Neuronal stem cell (in vitro differentiated cells): ENCODE measurements at regions not wholly inside any gene's neighbourhood (a gene's known extent, or its start where the extent isn't known, plus 50 kb on each side); places are given as distances from the start of the nearest gene placed in this dataset.

Source experiments
- DNase-seq: peaks from one replicate; pipeline ENCODE4 v3.0.0-alpha.2; 2013; ENCODE audit warnings: low spot score
- H2AFZ ChIP-seq: one replicate; pipeline ENCODE4 v1.6.1; 2013; ENCODE audit warnings: mild to moderate bottlenecking, low read length, inconsistent platforms
- H2AK5ac ChIP-seq: 2 replicates; pipeline ENCODE4 v1.6.1; 2013; ENCODE audit warnings: low read depth, mild to moderate bottlenecking, inconsistent platforms, low read length, moderate library complexity, mixed read lengths
- H2BK120ac ChIP-seq: 2 replicates; pipeline ENCODE4 v1.6.1; 2013; ENCODE audit warnings: low read depth, mild to moderate bottlenecking, inconsistent platforms, low read length, moderate library complexity, mixed read lengths
- H2BK12ac ChIP-seq: one replicate; pipeline ENCODE4 v1.6.1; 2013; ENCODE audit warnings: low read length, inconsistent platforms
- H2BK15ac ChIP-seq: 2 replicates; pipeline ENCODE4 v1.6.1; 2013; ENCODE audit warnings: mild to moderate bottlenecking, low read length, inconsistent platforms, mixed read lengths
- H2BK5ac ChIP-seq: one replicate; pipeline ENCODE4 v1.6.1; 2013; ENCODE audit warnings: inconsistent platforms, mild to moderate bottlenecking, low read length, moderate library complexity
- H3K14ac ChIP-seq: one replicate; pipeline ENCODE4 v1.6.1; 2013; ENCODE audit warnings: low read length, inconsistent platforms
- H3K18ac ChIP-seq: 2 replicates; pipeline ENCODE4 v1.6.1; 2013; ENCODE audit warnings: low read length, inconsistent platforms
- H3K23ac ChIP-seq: 2 replicates; pipeline ENCODE4 v1.6.1; 2013; ENCODE audit warnings: low read depth, mild to moderate bottlenecking, mixed read lengths, low read length, inconsistent platforms; ENCODE audit not compliant: poor library complexity
- H3K27ac ChIP-seq: replicated peaks from 3 replicates; pipeline ENCODE4 v1.5.1; 2013; ENCODE audit warnings: low read length, inconsistent platforms
- H3K27me3 ChIP-seq, 3 experiments: 2 replicates each; pipeline ENCODE4 v1.6.1; 2013; ENCODE audit warnings: low read length in 3 of 3, mild to moderate bottlenecking in 2 of 3, inconsistent platforms in 1 of 3, low read depth in 1 of 3, mixed read lengths in 1 of 3, moderate library complexity in 1 of 3; ENCODE audit not compliant: control insufficient read depth in 3 of 3, insufficient read depth in 3 of 3
- H3K36me3 ChIP-seq, 2 donors: replicated peaks in 1 of 2; 2 replicates each; pipeline ENCODE4 v1.6.1; 2013; ENCODE audit warnings: low read length in 2 of 2; ENCODE audit not compliant: control insufficient read depth in 2 of 2, insufficient read depth in 2 of 2
- H3K4ac ChIP-seq: 2 replicates; pipeline ENCODE4 v1.6.1; 2013; ENCODE audit warnings: inconsistent platforms, mild to moderate bottlenecking, low read length, moderate library complexity
- H3K4me1 ChIP-seq, 2 donors: 1 replicate in 1 of 2; 2 replicates in 1 of 2; pipeline ENCODE4 v1.6.1; 2013; ENCODE audit warnings: low read length in 2 of 2, low read depth in 1 of 2; ENCODE audit not compliant: control insufficient read depth in 2 of 2, insufficient read depth in 1 of 2
- H3K4me2 ChIP-seq: one replicate; pipeline ENCODE4 v1.6.1; 2013; ENCODE audit warnings: mild to moderate bottlenecking, low read length, inconsistent platforms; ENCODE audit not compliant: insufficient read depth, poor library complexity, severe bottlenecking
- H3K4me3 ChIP-seq, 2 donors: 2 replicates each; pipeline ENCODE4 v1.5.1; 2013; ENCODE audit warnings: low read length in 2 of 2, mild to moderate bottlenecking in 2 of 2, inconsistent platforms in 1 of 2, moderate library complexity in 1 of 2
- H3K79me1 ChIP-seq: one replicate; pipeline ENCODE4 v1.6.1; 2013; ENCODE audit warnings: low read depth, mild to moderate bottlenecking, inconsistent platforms, low read length, moderate library complexity
- H3K9ac ChIP-seq: one replicate; pipeline ENCODE4 v1.6.1; 2013; ENCODE audit warnings: mild to moderate bottlenecking, low read depth, low read length, inconsistent platforms; ENCODE audit not compliant: poor library complexity
- H3K9me3 ChIP-seq, 2 donors: replicated peaks in 1 of 2; 2 replicates each; pipeline versions ENCODE3 to v1.6.1; 2013; ENCODE audit warnings: low read length in 2 of 2, mild to moderate bottlenecking in 2 of 2, inconsistent platforms in 1 of 2, low read depth in 1 of 2, mixed read lengths in 1 of 2, moderate library complexity in 1 of 2; ENCODE audit not compliant: control insufficient read depth in 2 of 2, insufficient read depth in 1 of 2
- H4K8ac ChIP-seq: one replicate; pipeline ENCODE4 v1.6.1; 2013; ENCODE audit warnings: low read depth, mild to moderate bottlenecking, inconsistent platforms, low read length, moderate library complexity
- H4K91ac ChIP-seq: one replicate; pipeline ENCODE4 v1.6.1; 2013; ENCODE audit warnings: low read length, low read depth, mild to moderate bottlenecking, inconsistent platforms; ENCODE audit not compliant: poor library complexity
- WGBS, 2 donors: extraction: QIAGEN DNeasy Blood & Tissue Kit; methylation state at CpG; one replicate each; pipeline ENCODE4 v1.1.7; 2013; ENCODE audit warnings: missing lambda C conversion rate in 2 of 2, mixed read lengths in 1 of 2; ENCODE audit not compliant: insufficient read length in 2 of 2, insufficient replicate concordance in 1 of 2; ENCODE audit errors: extremely low coverage in 2 of 2; 5-methylcytosine and 5-hydroxymethylcytosine counted together

- Histone ChIP-seq H3K79me1 (no peaks in the 10 kb centered on the region), H3K36me3 (no peaks in the 10 kb centered on the region), H2AK5ac (no peak overlapping the region), H3K27me3 (no peaks in the 10 kb centered on the region), H3K18ac (no peak overlapping the region), H3K14ac (no peak overlapping the region), H3K23ac (no peak overlapping the region), H2BK5ac (no peak overlapping the region), H2BK120ac (no peak overlapping the region), H2AFZ (no peak overlapping the region), H3K9ac (no peak overlapping the region), H3K27ac (no peak overlapping the region), H4K8ac (no peak overlapping the region), H3K9me3 (peaks cover 0 to 2% of the 10 kb centered on the region in 2 donors), H2BK15ac (no peak overlapping the region), H3K4me3 (no peak overlapping the region), H3K4ac (no peak overlapping the region), H3K4me1 (no peaks in the 10 kb centered on the region), H4K91ac (no peak overlapping the region), H2BK12ac (no peak overlapping the region), H3K4me2 (no peak overlapping the region)
- no peak for DNase-seq
- WGBS, 2 donors = no CpG with 5 or more reads among the region's 1 CpG
Observed at GRCh38 chr10:106487726-106488125, 676.8 kb downstream of the SORCS1 start.

DNA sequence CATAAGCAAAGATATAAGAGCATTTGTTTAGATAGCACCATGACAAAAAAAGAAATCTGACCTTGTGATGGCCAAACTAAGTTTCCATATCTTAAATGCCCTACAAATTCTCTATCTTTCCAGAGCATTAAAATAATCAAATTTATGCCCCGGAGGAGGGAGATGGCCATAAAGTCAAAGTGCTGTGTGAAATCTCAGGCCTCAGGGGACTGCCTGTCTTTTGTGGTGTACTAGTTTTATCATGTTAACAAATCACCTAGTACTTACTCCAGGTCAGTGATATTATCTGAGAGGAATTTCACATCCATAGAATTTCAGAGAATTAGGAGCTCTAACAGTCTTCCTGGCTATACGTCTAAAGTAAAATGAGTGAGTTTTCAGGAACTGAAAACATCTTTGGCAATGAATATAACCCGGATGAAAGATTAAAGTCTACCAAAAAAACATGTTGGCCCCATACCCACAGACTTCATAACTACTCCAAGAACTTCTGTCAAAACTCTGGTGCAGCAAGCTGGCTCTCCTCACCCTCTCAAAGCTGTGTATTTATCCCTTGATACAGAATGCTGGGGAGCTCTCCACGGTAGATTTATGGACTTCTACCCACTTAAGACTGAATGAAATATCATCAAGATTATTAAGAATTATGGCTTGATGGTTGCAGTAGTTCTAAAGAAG is 682.8 kb downstream of the SORCS1 start:
- no peak overlapping the region for H3K18ac ChIP-seq
- DNase-seq = no peak
- H3K4me3 ChIP-seq = no peak overlapping the region
- no peak overlapping the region for H3K23ac ChIP-seq
- H2BK15ac ChIP-seq = no peak overlapping the region
- no peak overlapping the region for H3K4ac ChIP-seq
- no peak overlapping the region for H2BK5ac ChIP-seq
- H2AK5ac ChIP-seq = no peak overlapping the region
- no peaks in the 10 kb centered on the region for H3K36me3 ChIP-seq
- H3K79me1 ChIP-seq = no peaks in the 10 kb centered on the region
- no CpG with 5 or more reads among the region's 4 CpGs for WGBS, 2 donors
- no peaks in the 10 kb centered on the region for H3K4me1 ChIP-seq
- H3K27me3 ChIP-seq = no peaks in the 10 kb centered on the region
- no peak overlapping the region for H4K8ac ChIP-seq
- no peak overlapping the region for H3K4me2 ChIP-seq
- no peaks in the 10 kb centered on the region for H3K9me3 ChIP-seq
- H4K91ac ChIP-seq = no peak overlapping the region
- no peak overlapping the region for H3K27ac ChIP-seq
- no peak overlapping the region for H2BK120ac ChIP-seq
- no peak overlapping the region for H2AFZ ChIP-seq
- H3K9ac ChIP-seq = no peak overlapping the region
- H3K14ac ChIP-seq = no peak overlapping the region
- no peak overlapping the region for H2BK12ac ChIP-seq

DNA sequence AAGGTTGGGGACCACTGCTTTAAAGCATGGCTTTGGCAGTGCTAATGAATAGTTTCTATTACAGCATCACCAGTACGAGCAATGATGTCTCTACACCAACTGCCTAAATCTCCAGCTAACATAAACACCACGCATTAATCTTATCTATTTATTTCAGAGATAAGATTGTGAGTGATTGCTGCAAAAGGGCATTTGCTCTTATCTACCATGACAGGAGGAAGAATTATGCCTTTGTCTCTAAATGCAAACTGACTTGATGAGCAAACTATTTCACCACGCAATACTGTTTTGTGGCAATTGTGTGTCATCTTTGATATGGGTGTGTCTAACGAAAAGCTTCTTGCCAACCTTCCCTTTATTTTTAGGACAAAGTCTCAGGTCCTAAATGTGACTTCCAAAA is 684.9 kb downstream of the SORCS1 start:
- Histone ChIP-seq H3K4me2 (no peak overlapping the region), H4K91ac (no peak overlapping the region), H2AK5ac (no peak overlapping the region), H3K27me3 (no peaks in the 10 kb centered on the region), H3K9ac (no peak overlapping the region), H2AFZ (no peak overlapping the region), H3K23ac (no peak overlapping the region), H4K8ac (no peak overlapping the region), H3K4me3 (no peak overlapping the region), H2BK12ac (no peak overlapping the region), H2BK15ac (no peak overlapping the region), H3K18ac (no peak overlapping the region), H3K9me3 (no peaks in the 10 kb centered on the region), H3K79me1 (no peaks in the 10 kb centered on the region), H3K4me1 (no peaks in the 10 kb centered on the region), H3K36me3 (no peaks in the 10 kb centered on the region), H3K4ac (no peak overlapping the region), H3K27ac (no peak overlapping the region), H2BK5ac (no peak overlapping the region), H2BK120ac (no peak overlapping the region), H3K14ac (no peak overlapping the region)
- WGBS, 2 donors = no CpG with 5 or more reads among the region's 4 CpGs
- DNase-seq = no peak

GRCh38 chr10:106474876-106475275 is 689.6 kb downstream of the SORCS1 start:
- Histone ChIP-seq H3K4me2 (no peak overlapping the region), H2BK12ac (no peak overlapping the region), H3K18ac (no peak overlapping the region), H3K4ac (no peak overlapping the region), H3K36me3 (no peaks in the 10 kb centered on the region), H2AK5ac (no peak overlapping the region), H2AFZ (no peak overlapping the region), H3K79me1 (no peaks in the 10 kb centered on the region), H4K8ac (no peak overlapping the region), H3K23ac (no peak overlapping the region), H2BK120ac (no peak overlapping the region), H4K91ac (no peak overlapping the region), H3K27me3 (no peaks in the 10 kb centered on the region), H3K9me3 (no peaks in the 10 kb centered on the region), H3K4me3 (no peak overlapping the region), H3K27ac (no peak overlapping the region), H3K14ac (no peak overlapping the region), H3K4me1 (no peaks in the 10 kb centered on the region), H2BK5ac (no peak overlapping the region), H3K9ac (no peak overlapping the region), H2BK15ac (no peak overlapping the region)
- no peak for DNase-seq
